IMR-90 (cell line): ENCODE measurements at regions not wholly inside any gene's neighbourhood (a gene's known extent, or its start where the extent isn't known, plus 50 kb on each side); places are given as distances from the start of the nearest gene placed in this dataset.

ENCODE experiments used
- ATAC-seq: fragments of 200-7000 bp; cut with Tn5 transposase; 2 replicates; pipeline ENCODE4 v1.9.1; 2020; ENCODE audit warnings: low read depth, mild to moderate bottlenecking, moderate library complexity
- BruUV-seq: library from RNA; stranded (reverse); fragments of 400-500 nt; replicated peaks from 2 replicates; lab custom pipeline; 2021; lab: Mats Ljungman, UMichigan
- CTCF ChIA-PET: fragments of 300-600 bp; formaldehyde crosslinking; extraction: SDS; loops from one replicate; lab custom pipeline; 2021; ENCODE audit warnings: antibody characterized with exemption; lab: Yijun Ruan, JAX
- POLR2A ChIA-PET: fragments of 300-600 bp; sonication (Branson Sonifier 250); formaldehyde crosslinking; loops from one replicate; lab custom pipeline; 2022; ENCODE audit warnings: antibody characterized with exemption; ENCODE audit not compliant: unreplicated experiment; lab: Charles Lee
- DNase-seq: peaks from one replicate; pipeline ENCODE4 v3.0.0; 2013
- H2AFZ ChIP-seq: replicated peaks from 2 replicates; pipeline ENCODE3; 2013; ENCODE audit warnings: low read length, mild to moderate bottlenecking; ENCODE audit not compliant: poor library complexity
- H2AK5ac ChIP-seq: 2 replicates; pipeline ENCODE4 v1.6.1; 2013; ENCODE audit warnings: low read depth, low read length, inconsistent platforms
- H2AK9ac ChIP-seq: replicated peaks from 2 replicates; pipeline ENCODE3; 2013; ENCODE audit warnings: mild to moderate bottlenecking, low read depth, low read length, moderate library complexity; ENCODE audit not compliant: poor library complexity
- H2BK120ac ChIP-seq: 2 replicates; pipeline ENCODE4 v1.6.1; 2013; ENCODE audit warnings: low read depth, low read length, inconsistent platforms
- H2BK15ac ChIP-seq: 3 replicates; pipeline ENCODE4 v1.6.1; 2013; ENCODE audit warnings: low read depth, low read length, inconsistent platforms
- H2BK20ac ChIP-seq: 2 replicates; pipeline ENCODE4 v1.6.1; 2013; ENCODE audit warnings: low read depth, mild to moderate bottlenecking, inconsistent platforms, low read length, moderate library complexity
- H2BK5ac ChIP-seq: 2 replicates; pipeline ENCODE4 v1.6.1; 2013; ENCODE audit warnings: mild to moderate bottlenecking, low read depth, low read length, inconsistent platforms; ENCODE audit not compliant: poor library complexity, severe bottlenecking
- H3K14ac ChIP-seq: replicated peaks from 2 replicates; pipeline ENCODE4 v1.6.1; 2013; ENCODE audit warnings: low read depth, low read length, inconsistent platforms
- H3K18ac ChIP-seq: 2 replicates; pipeline ENCODE4 v1.6.1; 2013; ENCODE audit warnings: low read depth, low read length, control low read depth
- H3K23ac ChIP-seq: 2 replicates; pipeline ENCODE4 v1.6.1; 2013; ENCODE audit warnings: low read depth, low read length, inconsistent platforms
- H3K27ac ChIP-seq: 2 replicates; pipeline ENCODE4 v1.5.1; 2013; ENCODE audit warnings: mild to moderate bottlenecking, control low read depth, low read length; ENCODE audit not compliant: insufficient read depth
- H3K27me3 ChIP-seq: 2 replicates; pipeline ENCODE4 v1.6.1; 2013; ENCODE audit warnings: low read length; ENCODE audit not compliant: control insufficient read depth, insufficient read depth
- H3K36me3 ChIP-seq: 2 replicates; pipeline ENCODE4 v1.6.1; 2013; ENCODE audit warnings: low read length, mixed read lengths; ENCODE audit not compliant: control insufficient read depth, insufficient read depth
- H3K4ac ChIP-seq: 2 replicates; pipeline ENCODE4 v1.6.1; 2013; ENCODE audit warnings: low read depth, low read length, inconsistent platforms
- H3K4me1 ChIP-seq: 2 replicates; pipeline ENCODE4 v1.6.1; 2013; ENCODE audit warnings: low read length, mixed read lengths; ENCODE audit not compliant: control insufficient read depth, insufficient read depth
- H3K4me2 ChIP-seq: 2 replicates; pipeline ENCODE4 v1.6.1; 2013; ENCODE audit warnings: low read depth, mild to moderate bottlenecking, control low read depth, low read length, moderate library complexity
- H3K4me3 ChIP-seq: 2 replicates; pipeline ENCODE4 v1.5.1; 2013; ENCODE audit warnings: low read depth, mild to moderate bottlenecking, control low read depth, low read length, moderate library complexity; ENCODE audit not compliant: insufficient read depth
- H3K56ac ChIP-seq: 2 replicates; pipeline ENCODE4 v1.6.1; 2013; ENCODE audit warnings: low read length, inconsistent platforms; ENCODE audit not compliant: insufficient read depth; ENCODE audit errors: extremely low read depth
- H3K79me1 ChIP-seq, 2 experiments: 2 replicates each; pipeline ENCODE4 v1.6.1; 2013; ENCODE audit warnings: low read length in 2 of 2, inconsistent platforms in 1 of 2, low read depth in 1 of 2
- H3K9ac ChIP-seq: 2 replicates; pipeline ENCODE4 v1.6.1; 2013; ENCODE audit warnings: low read depth, low read length, control low read depth
- H3K9me1 ChIP-seq: 2 replicates; pipeline ENCODE4 v1.6.1; 2013; ENCODE audit warnings: low read length, inconsistent platforms; ENCODE audit not compliant: insufficient read depth
- H3K9me3 ChIP-seq: 2 replicates; pipeline ENCODE4 v1.6.1; 2013; ENCODE audit warnings: low read length; ENCODE audit not compliant: control insufficient read depth, insufficient read depth
- H4K20me1 ChIP-seq: 2 replicates; pipeline ENCODE4 v1.6.1; 2013; ENCODE audit warnings: low read length, inconsistent platforms; ENCODE audit not compliant: insufficient read depth
- H4K5ac ChIP-seq: 2 replicates; pipeline ENCODE4 v1.6.1; 2013; ENCODE audit warnings: mild to moderate bottlenecking, low read depth, low read length, control low read depth
- H4K8ac ChIP-seq, 2 experiments: 2 replicates each; pipeline ENCODE4 v1.6.1; 2013; ENCODE audit warnings: low read depth in 2 of 2, low read length in 2 of 2, control low read depth in 1 of 2, inconsistent platforms in 1 of 2
- H4K91ac ChIP-seq: 2 replicates; pipeline ENCODE4 v1.6.1; 2013; ENCODE audit warnings: low read depth, low read length, inconsistent platforms; ENCODE audit not compliant: insufficient read depth
- CTCF ChIP-seq: conservative IDR thresholded peaks from 2 replicates; pipeline ENCODE4 v1.5.1; 2012; ENCODE audit warnings: mild to moderate bottlenecking, low read depth, low read length, improper control_type of control experiment
- MAFK ChIP-seq: IDR thresholded peaks from 2 replicates; pipeline ENCODE4 v1.6.1; 2012; ENCODE audit warnings: low read depth, low read length, improper control_type of control experiment
- NFE2L2 ChIP-seq: fragments of 150-350 bp; IDR thresholded peaks from 2 replicates; pipeline ENCODE4 v1.6.1; 2016; ENCODE audit warnings: low read depth, mild to moderate bottlenecking, low read length
- WGBS, 2 experiments: methylation state at CpG; one replicate each; pipeline versions ENCODE4 v1.1.5 to v1.1.7; 2013; ENCODE audit warnings: missing lambda C conversion rate in 2 of 2; ENCODE audit not compliant: insufficient read length in 1 of 2; ENCODE audit errors: extremely low coverage in 2 of 2; 5-methylcytosine and 5-hydroxymethylcytosine counted together
- dilution Hi-C: fragments of 300-500 bp; cut with HindIII; formaldehyde crosslinking; loops from one replicate; pipeline ENCODE4 v1.14.3; 2018; ENCODE audit warnings: low sequenced_read_pairs; ENCODE audit not compliant: unreplicated experiment
- in situ Hi-C: fragments of 300-500 bp; cut with MboI; formaldehyde crosslinking; loops from 3 replicates; pipeline ENCODE4 v1.14.3; 2019; ENCODE audit warnings: low sequenced_read_pairs, inconsistent platforms, mixed read lengths
- intact Hi-C: fragments of 100-400 bp; cut with micrococcal nuclease; formaldehyde crosslinking; loops from 2 replicates; pipeline ENCODE4 v1.10.0; 2022

GRCh38 chr2:118246079-118246478 is 157.8 kb downstream of the INSIG2 start:
- Histone ChIP-seq H3K27me3 (no peaks in the 10 kb centered on the region), H2AK9ac (no peak overlapping the region), H3K36me3 (no peaks in the 10 kb centered on the region), H3K27ac (no peak overlapping the region), H4K5ac (no peak overlapping the region), H3K56ac (no peak overlapping the region), H2BK5ac (no peak overlapping the region), H2BK15ac (no peak overlapping the region), H3K9me3 (no peaks in the 10 kb centered on the region), H3K79me1 (no peaks in the 10 kb centered on the region), H2AK5ac (no peak overlapping the region), H4K91ac (no peak overlapping the region), H3K4ac (no peak overlapping the region), H3K14ac (no peak overlapping the region), H3K18ac (no peak overlapping the region), H3K4me1 (no peaks in the 10 kb centered on the region), H3K9me1 (no peaks in the 10 kb centered on the region), H2BK20ac (no peak overlapping the region), H4K20me1 (no peaks in the 10 kb centered on the region), H2AFZ (no peak overlapping the region), H3K4me3 (no peak overlapping the region), H4K8ac (no peak overlapping the region), H3K9ac (no peak overlapping the region), H3K23ac (no peak overlapping the region), H3K4me2 (no peak overlapping the region), H2BK120ac (no peak overlapping the region)
- dilution Hi-C loops (no loop called here), intact Hi-C loops (no loop called here), in situ Hi-C loops (no loop called here)
- no peak for DNase-seq
- no TSS peak for BruUV-seq
- WGBS, 2 experiments = 80% methylated on average over 2 of the region's 4 CpGs; no CpG with 5 or more reads in 1 of the 2 experiments
- no peak for ATAC-seq
- CTCF ChIA-PET = no interaction called here
- POLR2A ChIA-PET = no interaction called here
- TF ChIP-seq MAFK (no peak), NFE2L2 (no peak), CTCF (no peak)
